HUES6 (cell line): ENCODE measurements at regions not wholly inside any gene's neighbourhood (a gene's known extent, or its start where the extent isn't known, plus 50 kb on each side); places are given as distances from the start of the nearest gene placed in this dataset.

Experiments
- H3K27ac ChIP-seq: 2 replicates; pipeline ENCODE4 v1.7.0; 2013; ENCODE audit warnings: low read depth, mild to moderate bottlenecking, low read length, inconsistent platforms
- H3K27me3 ChIP-seq: 2 replicates; pipeline ENCODE4 v1.6.1; 2013; ENCODE audit warnings: low read length; ENCODE audit not compliant: control insufficient read depth, insufficient read depth
- H3K36me3 ChIP-seq: 2 replicates; pipeline ENCODE4 v1.6.1; 2013; ENCODE audit warnings: low read length; ENCODE audit not compliant: control insufficient read depth, insufficient read depth
- H3K4me1 ChIP-seq: 2 replicates; pipeline ENCODE4 v1.6.1; 2013; ENCODE audit warnings: low read length; ENCODE audit not compliant: control insufficient read depth, insufficient read depth
- H3K4me3 ChIP-seq: 2 replicates; pipeline ENCODE4 v1.5.1; 2013; ENCODE audit warnings: low read depth, low read length
- H3K9ac ChIP-seq: one replicate; pipeline ENCODE4 v1.6.1; 2013; ENCODE audit warnings: mild to moderate bottlenecking, low read length
- H3K9me3 ChIP-seq: 2 replicates; pipeline ENCODE4 v1.6.1; 2013; ENCODE audit warnings: low read depth, low read length; ENCODE audit not compliant: control insufficient read depth, insufficient read depth

DNA sequence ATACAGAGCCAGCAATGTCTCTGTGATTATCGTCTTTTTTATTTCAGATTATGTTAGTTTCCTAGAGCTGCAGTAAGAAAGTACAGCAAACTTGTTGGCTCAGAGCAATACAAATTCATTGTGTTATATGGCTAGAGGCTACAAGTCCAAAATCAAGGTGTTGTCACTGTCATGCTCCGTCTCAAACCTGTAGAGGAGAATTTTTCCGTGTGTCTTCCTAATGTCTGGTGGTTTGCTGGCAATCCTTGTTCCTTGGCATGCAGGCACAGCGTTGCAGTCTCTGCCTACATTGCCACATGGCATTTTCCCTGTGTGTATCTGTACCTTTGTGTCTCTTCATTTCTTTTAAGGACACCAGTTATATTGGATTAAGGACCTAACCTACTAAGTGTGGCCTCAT, 244.4 kb downstream of the LRRIQ3 start:
- Histone ChIP-seq H3K36me3 (no peaks in the 10 kb centered on the region), H3K9ac (no peak overlapping the region), H3K27ac (no peak overlapping the region), H3K27me3 (no peaks in the 10 kb centered on the region), H3K9me3 (no peaks in the 10 kb centered on the region), H3K4me3 (no peak overlapping the region), H3K4me1 (no peaks in the 10 kb centered on the region; the same call in 1 of the 2 replicates)

GRCh38 chr1:73953186-73953585, 244.8 kb downstream of the LRRIQ3 start:
- Histone ChIP-seq H3K27ac (no peak overlapping the region), H3K9ac (no peak overlapping the region), H3K4me3 (no peak overlapping the region), H3K4me1 (no peaks in the 10 kb centered on the region; the same call in 1 of the 2 replicates), H3K27me3 (no peaks in the 10 kb centered on the region), H3K36me3 (no peaks in the 10 kb centered on the region), H3K9me3 (no peaks in the 10 kb centered on the region)

- no peak overlapping the region for H3K4me3 ChIP-seq
- no peaks in the 10 kb centered on the region for H3K9me3 ChIP-seq
- H3K27ac ChIP-seq: no peak overlapping the region
- no peaks in the 10 kb centered on the region for H3K36me3 ChIP-seq
- H3K4me1 ChIP-seq: peaks cover 10% of the 10 kb centered on the region
- no peaks in the 10 kb centered on the region for H3K27me3 ChIP-seq
- no peak overlapping the region for H3K9ac ChIP-seq
These were observed 249.9 kb downstream of the LRRIQ3 start for GRCh38 chr1:73948055-73948454.

GRCh38 chr1:73947009-73947408, 251.0 kb downstream of the LRRIQ3 start:
- no peak overlapping the region for H3K9ac ChIP-seq
- H3K4me1 ChIP-seq: peaks cover 11% of the 10 kb centered on the region
- H3K36me3 ChIP-seq: no peaks in the 10 kb centered on the region
- no peak overlapping the region for H3K4me3 ChIP-seq
- H3K27ac ChIP-seq: no peak overlapping the region
- H3K27me3 ChIP-seq: no peaks in the 10 kb centered on the region
- no peaks in the 10 kb centered on the region for H3K9me3 ChIP-seq

DNA sequence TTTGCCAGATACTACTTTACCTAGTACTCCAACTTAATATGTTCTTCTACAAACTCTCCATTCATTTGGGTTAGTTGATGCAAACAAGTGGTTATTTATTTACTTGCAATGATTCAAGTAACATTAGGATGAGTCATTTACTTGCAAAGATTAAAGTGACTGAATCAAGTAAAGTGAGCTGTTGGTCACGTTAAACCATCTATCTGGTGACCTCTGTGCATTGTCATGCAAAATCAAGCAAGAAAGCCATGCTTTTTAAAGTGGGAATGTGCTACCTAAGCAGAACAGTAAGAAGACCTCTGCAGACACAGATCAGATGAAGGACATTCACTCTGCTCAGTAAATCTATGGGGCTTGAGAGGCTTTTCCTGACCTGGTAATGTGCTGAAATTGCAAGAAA, 254.7 kb downstream of the LRRIQ3 start:
- Histone ChIP-seq H3K36me3 (no peaks in the 10 kb centered on the region), H3K4me1 (peaks cover 11% of the 10 kb centered on the region), H3K4me3 (no peak overlapping the region), H3K9ac (no peak overlapping the region), H3K27me3 (no peaks in the 10 kb centered on the region), H3K27ac (no peak overlapping the region), H3K9me3 (no peaks in the 10 kb centered on the region)

- H3K27ac ChIP-seq: no peak overlapping the region
These were observed 267.7 kb downstream of the LRRIQ3 start for GRCh38 chr1:73930293-73930692.

GRCh38 chr1:73914951-73915350, 283.0 kb downstream of the LRRIQ3 start:
- Histone ChIP-seq H3K27ac (no peak overlapping the region), H3K9me3 (peaks cover 14% of the 10 kb centered on the region), H3K4me3 (no peak overlapping the region), H3K27me3 (no peaks in the 10 kb centered on the region), H3K36me3 (no peaks in the 10 kb centered on the region), H3K4me1 (no peaks in the 10 kb centered on the region), H3K9ac (no peak overlapping the region)

More at GRCh38 chr1:73930293-73930692, 267.7 kb downstream of the LRRIQ3 start:
- H3K4me1 ChIP-seq: peaks cover 3% of the 10 kb centered on the region; the same call in 1 of the 2 replicates
- H3K4me3 ChIP-seq: no peak overlapping the region
- H3K36me3 ChIP-seq: no peaks in the 10 kb centered on the region
- H3K27me3 ChIP-seq: no peaks in the 10 kb centered on the region
- H3K9me3 ChIP-seq: no peaks in the 10 kb centered on the region
- no peak overlapping the region for H3K9ac ChIP-seq

DNA sequence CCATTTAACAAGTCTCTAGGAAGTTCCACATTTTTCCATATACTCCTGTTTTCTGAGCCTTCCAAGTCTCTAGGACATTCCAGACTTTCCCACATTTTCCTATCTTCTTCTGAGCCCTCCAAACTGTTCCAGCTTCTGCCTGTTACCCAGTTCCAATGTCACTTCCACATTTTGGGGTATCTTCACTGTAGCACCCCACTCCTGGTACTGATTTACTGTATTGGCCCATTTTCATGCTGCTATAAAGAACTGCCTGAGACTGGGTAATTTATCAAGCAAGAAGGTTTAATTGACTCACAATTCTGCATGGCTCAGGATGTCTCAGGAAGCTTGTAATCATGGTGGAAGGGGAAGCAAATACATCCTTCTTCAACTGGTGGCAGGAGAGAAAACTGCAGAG, 285.0 kb downstream of the LRRIQ3 start:
- Histone ChIP-seq H3K4me3 (no peak overlapping the region), H3K27ac (no peak overlapping the region), H3K9me3 (peaks cover 14% of the 10 kb centered on the region), H3K36me3 (no peaks in the 10 kb centered on the region), H3K9ac (no peak overlapping the region), H3K27me3 (no peaks in the 10 kb centered on the region), H3K4me1 (no peaks in the 10 kb centered on the region)

DNA sequence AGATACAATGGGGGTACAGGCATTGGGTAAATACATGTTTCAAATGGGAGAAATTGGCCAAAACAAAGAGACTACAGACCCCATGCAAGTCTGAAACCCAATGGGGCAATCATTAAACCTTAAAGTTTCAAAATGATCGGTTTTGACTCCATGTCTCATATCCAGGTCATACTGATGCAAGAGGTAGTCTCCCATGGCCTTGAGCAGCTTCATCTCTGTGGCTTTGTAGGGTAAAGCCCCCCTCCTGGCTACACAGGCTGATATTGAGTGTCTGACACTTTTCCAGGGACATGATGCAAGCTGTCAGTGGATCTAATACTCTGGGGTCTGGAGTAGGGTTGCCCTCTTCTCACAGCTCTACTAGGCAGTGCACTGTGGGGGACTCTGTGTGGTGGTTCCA, 286.1 kb downstream of the LRRIQ3 start:
- H3K27ac ChIP-seq: no peak overlapping the region
- H3K4me3 ChIP-seq: no peak overlapping the region
- no peaks in the 10 kb centered on the region for H3K4me1 ChIP-seq
- H3K27me3 ChIP-seq: no peaks in the 10 kb centered on the region
- H3K9me3 ChIP-seq: peaks cover 14% of the 10 kb centered on the region
- H3K36me3 ChIP-seq: no peaks in the 10 kb centered on the region
- no peak overlapping the region for H3K9ac ChIP-seq

DNA sequence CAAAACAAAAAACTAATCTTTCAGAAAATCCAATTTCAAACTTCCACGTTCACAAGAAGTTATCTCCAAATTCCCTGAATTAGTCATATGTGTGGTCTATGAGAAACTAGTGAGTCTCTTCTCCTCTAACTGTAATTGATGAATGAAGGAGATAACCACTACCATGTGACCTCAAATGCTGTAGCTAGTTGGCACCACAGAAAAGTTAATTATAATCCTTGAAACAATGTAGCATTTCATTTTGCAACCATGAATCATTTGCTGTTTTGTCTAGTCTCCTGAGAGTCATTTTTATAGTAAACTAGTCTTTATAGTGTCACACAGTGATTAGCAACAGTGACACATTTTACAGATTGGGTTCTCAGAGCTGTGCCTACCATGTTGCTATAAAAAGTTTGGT, 287.5 kb downstream of the LRRIQ3 start:
- no peaks in the 10 kb centered on the region for H3K36me3 ChIP-seq
- peaks cover 14% of the 10 kb centered on the region for H3K9me3 ChIP-seq
- H3K9ac ChIP-seq: no peak overlapping the region

GRCh38 chr1:73910062-73910461, 287.9 kb downstream of the LRRIQ3 start:
- H3K9ac ChIP-seq: no peak overlapping the region
- H3K27me3 ChIP-seq: no peaks in the 10 kb centered on the region
- no peaks in the 10 kb centered on the region for H3K4me1 ChIP-seq
- no peak overlapping the region for H3K4me3 ChIP-seq
- H3K27ac ChIP-seq: no peak overlapping the region
- peaks cover 14% of the 10 kb centered on the region for H3K9me3 ChIP-seq
- H3K36me3 ChIP-seq: no peaks in the 10 kb centered on the region

More for the DNA sequence above, 287.5 kb downstream of the LRRIQ3 start:
- H3K27me3 ChIP-seq: no peaks in the 10 kb centered on the region
- H3K27ac ChIP-seq: no peak overlapping the region
- no peak overlapping the region for H3K4me3 ChIP-seq
- no peaks in the 10 kb centered on the region for H3K4me1 ChIP-seq

GRCh38 chr1:73909043-73909562, 288.9 kb downstream of the LRRIQ3 start:
- Histone ChIP-seq H3K27me3 (no peaks in the 10 kb centered on the region), H3K4me1 (no peaks in the 10 kb centered on the region), H3K27ac (no peak overlapping the region), H3K36me3 (no peaks in the 10 kb centered on the region), H3K9me3 (peaks cover 14% of the 10 kb centered on the region), H3K4me3 (no peak overlapping the region), H3K9ac (no peak overlapping the region)
